GM21529 (cell line): ENCODE measurements at regions not wholly inside any gene's neighbourhood (a gene's known extent, or its start where the extent isn't known, plus 50 kb on each side); places are given as distances from the start of the nearest gene placed in this dataset.
A peak's percentile ranks its signal among the peaks of the same experiment; 100 is the strongest.
"Not testable (repeated sequence)": the region's sequence is repeated elsewhere in the genome, so short reads cannot be mapped to it uniquely, and the experiment has no call there.

Experiments
- ATAC-seq: cut with Tn5 transposase; IDR thresholded peaks from one replicate; pipeline ENCODE4 v1.9.1; 2021; ENCODE audit not compliant: unreplicated experiment

DNA sequence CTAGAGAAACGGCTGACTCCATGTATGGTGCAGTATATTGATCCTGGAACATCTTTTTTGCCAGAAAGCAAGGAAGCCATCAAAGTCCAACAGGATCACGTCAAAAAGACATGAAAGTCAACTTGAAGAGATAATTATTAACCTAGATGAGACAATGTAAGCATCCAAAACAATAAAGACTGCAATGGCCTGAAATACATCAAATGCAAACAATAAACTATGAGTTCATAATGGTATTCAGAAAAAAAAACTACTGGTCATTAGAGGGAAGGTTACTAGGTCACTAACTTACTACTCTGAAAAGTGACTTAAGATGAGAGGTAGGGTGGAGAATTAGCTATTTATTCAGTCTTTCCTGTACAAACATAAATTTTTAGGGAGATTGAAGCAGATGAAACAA lies 75.3 kb upstream of the OR4F16 start:
- not testable (repeated sequence) for ATAC-seq

DNA sequence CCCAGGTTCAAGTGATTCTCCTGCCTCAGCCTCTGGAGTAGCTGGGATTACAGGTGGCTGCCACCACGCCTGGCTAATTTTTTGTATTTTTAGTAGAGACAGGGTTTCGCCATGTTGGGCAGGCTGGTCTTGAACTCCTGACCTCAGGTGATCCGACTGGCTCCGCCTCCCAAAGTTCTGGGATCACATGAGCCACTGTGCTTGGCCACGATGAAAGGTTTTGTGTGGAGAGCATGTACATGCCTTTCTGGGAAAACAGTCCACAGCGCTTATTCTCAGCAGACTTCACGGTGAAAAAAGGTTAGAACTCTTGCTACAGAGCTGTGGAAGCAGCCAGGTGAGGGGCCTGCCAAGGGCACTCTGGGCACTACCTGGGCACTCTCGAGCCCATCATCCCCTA lies 85.0 kb upstream of the OR4F16 start:
- not testable (repeated sequence) for ATAC-seq

DNA sequence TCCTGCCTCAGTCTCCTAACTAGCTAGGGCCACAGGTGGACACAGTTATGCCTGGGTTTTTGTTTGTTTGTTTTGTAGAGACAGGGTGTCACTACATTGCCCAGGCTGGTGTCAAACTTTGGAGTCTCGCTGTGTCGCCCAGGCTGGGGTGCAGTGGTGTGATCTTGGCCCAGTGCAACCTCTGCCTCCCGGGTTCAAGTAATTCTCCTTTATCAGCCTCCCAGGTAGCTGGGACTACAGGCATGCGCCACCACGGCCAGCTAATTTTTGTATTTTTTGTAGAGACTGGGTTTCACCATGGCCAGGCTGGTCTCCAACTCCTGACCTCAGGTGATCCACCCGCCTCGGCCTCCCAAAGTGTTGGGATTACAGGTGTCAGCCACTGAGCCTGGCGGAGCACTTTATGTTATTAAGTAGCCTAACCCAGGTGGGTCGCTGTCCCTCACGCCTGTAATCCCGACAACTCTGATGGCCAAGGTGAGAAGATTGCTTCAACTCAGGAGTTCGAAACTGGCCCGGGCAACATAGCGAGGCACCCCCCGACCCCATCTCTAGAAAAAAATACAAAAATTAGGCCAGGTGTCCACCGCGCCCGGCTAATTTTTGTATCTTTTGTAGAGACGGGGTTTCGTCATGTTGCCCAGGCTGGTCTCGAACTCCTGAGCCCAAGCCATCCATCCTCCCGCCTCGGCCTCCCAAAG lies 91.2 kb upstream of the OR4F16 start:
- ATAC-seq, result not testable (repeated sequence)

DNA sequence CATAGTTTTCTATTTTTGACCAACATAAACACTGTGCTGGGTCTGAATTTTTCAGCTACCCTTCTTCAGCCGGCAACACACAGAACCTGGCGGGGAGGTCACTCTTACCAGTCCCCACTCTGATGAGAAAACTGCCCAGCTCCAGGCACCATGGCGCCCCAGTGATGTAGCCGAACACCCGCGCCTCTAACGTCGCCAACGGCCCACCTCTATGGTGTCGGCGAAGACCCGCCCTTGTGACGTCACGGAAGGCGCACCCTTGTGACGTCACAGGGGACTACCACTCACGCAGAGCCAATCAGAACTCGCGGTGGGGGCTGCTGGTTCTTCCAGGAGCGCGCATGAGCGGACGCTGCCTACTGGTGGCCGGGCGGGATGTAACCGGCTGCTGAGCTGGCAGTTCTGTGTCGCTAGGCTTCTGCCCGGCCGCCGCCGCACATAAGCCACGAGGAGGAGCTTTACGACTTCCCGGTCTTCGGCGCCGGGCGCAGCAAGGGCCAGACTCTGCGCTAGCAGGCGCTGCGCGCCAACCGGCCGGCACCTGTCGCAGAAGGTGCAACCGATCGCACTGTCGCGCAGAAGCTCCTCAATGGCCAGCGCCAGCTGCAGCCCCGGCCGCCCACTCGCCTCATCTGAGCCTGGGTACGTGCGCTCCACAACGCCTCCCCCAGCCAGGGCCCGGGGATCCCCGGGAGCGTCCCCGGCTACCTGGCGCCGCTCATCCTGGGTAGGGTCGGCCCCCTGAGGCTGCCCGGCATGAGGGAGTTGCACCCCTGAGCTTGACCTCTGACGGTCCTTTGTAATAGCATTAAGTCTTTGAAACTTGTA lies 92.2 kb upstream of the OR4F16 start:
- ATAC-seq, result peak; percentile 100

- ATAC-seq, result not testable (repeated sequence)
Measured at GRCh38 chr1:779621-780020, 93.2 kb upstream of the OR4F16 start.

GRCh38 chr1:788835-789234 lies 102.4 kb upstream of the OR4F16 start:
- ATAC-seq, result no peak

DNA sequence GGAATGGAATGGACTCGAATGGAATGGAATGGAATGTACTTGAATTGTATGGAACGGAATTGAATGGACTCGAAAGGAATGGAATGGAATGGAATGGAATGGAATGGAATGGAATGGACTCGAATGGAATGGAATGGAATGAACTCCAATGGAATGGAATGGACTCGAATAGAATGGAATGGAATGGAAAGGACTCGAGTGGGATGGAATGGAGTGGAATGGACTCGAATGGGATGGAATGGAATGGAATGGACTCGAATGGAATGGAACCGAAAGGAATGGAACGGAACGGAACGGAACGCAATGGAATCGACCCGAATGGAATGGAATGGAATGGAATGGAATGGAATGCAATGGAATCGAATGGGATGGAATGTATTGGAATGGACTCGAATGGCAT lies 103.2 kb upstream of the OR4F16 start:
- ATAC-seq, result not testable (repeated sequence)

GRCh38 chr1:790388-790930 lies 104.0 kb upstream of the OR4F16 start:
- ATAC-seq, result not testable (repeated sequence)

DNA sequence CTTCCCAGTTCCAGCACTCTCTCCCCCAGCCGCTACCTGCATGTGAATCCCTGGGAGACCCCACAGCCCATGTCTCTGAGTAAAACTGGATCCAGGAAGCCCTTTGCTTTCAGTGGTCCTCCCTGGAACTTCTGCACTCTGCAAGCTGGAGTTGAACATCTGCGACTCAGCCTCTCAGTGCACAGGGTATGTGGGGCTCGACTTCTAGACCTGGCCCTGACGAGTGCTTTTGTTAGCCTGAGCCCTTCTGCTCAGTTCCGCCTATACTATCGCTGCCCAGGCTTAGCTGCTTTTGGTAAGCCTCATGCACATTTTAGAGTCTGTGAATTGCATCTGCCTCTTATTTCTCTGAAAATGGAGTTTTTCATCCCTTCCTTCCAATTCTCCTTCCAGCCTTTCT lies 107.9 kb upstream of the OR4F16 start:
- ATAC-seq, result not testable (repeated sequence)

- not testable (repeated sequence) for ATAC-seq
Measured at GRCh38 chr1:794918-795584, 108.6 kb upstream of the OR4F16 start.

DNA sequence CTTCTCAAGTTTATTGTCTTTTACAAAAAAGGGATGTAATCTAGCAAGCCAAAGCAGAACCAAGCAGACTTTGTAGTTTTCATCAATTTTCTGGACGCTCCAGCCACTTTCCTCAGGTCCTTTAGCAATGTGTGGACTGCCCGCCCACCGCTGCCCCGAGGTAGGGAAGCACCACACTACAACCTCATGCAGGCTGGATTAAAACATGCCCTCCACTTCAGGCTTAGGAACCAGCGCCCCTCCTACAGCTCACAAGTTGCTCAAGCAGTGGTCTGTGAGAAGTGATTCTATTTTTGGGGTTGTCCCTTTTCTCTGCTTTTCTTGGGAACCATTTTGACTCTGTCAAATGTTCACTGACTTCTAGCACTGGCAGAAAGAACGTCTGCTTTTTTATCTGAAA lies 111.2 kb upstream of the OR4F16 start:
- not testable (repeated sequence) for ATAC-seq

DNA sequence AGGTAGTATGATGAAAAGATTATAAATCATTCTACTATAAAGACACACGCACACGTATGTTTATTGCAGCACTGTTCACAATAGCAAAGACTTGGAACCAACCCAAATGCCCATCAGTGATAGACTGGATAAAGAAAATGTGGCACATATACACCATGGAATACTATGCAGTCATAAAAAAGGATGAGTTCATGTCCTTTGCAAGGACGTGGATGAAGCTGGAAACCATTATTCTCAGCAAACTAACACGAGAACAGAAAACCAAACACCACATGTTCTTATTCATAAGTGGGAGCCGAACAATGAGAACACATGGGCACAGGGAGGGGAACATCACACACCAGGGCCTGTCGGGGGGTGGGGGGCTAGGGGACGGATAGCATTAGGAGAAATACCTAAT lies 113.9 kb upstream of the OR4F16 start:
- not testable (repeated sequence) for ATAC-seq

DNA sequence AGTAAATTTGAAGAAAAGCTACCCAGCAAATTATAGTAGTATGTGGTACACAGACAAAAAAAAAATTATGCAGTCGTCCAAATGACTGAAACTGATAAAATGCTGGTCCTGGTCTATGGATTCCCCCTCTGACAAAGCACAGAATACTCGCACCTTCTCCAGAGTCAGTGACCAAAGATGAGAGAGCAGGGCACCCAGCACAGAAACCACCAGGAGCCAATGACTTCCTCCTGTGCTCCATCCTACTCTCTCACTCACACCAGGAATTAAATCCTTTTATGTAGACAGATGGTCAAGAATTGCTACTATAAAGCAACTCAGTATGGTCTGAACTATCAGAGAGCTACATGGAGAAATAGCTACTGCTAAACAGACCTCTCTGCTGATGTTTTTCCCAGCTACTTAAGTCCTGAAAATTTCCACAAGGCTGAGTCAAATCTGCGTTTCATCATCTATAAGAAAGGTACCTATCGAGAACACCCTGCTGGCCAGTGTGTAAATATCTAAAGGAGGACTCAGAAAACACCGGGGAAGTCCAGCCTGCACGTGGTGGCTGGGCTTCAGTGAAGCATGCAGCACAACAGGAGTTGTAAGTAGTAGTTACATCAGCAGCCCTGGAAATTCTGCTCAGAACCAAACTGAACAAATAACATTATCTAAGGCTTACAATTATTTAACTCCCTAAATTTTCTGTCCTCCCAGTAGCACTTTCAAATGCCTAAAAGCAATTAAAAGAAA lies 118.1 kb upstream of the OR4F16 start:
- peak; percentile 87 for ATAC-seq

DNA sequence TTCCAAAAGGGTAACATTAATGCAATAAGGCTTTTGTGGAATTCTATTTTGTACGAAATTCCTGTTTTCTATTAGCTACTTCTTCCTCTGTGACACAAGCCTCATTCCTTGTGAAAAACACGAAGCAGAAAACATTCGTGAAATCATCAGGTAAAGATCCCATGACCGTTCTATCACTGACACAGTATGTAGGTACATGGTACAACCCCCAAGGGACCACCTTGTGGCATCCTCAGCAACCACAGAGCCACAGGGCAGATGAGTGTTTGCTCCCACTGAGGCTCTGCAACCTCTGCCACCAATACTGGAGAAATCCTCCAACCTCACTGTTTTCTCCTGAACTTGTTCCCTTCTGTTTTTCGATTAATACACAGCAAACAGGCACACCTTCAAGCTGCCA lies 118.4 kb upstream of the SAMD11 start:
- not testable (repeated sequence) for ATAC-seq

DNA sequence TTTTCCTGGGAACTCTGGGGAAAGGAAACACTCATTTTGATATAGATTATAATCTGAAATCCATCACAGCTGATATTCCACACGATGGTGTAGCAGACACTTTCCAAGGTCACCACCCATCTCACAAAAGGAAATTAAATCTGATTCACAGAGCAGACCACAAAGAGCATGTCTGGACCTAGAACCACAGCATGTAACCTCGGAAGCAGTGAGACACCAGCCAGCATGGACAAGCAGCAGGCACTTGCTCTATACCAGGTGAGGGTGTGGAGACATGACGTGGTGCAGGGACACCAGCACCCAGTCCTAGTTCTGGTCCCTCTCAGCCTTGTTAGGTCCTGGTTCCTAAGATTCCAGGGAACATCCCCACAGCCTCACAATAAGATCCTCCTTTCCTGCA lies 116.7 kb upstream of the SAMD11 start:
- not testable (repeated sequence) for ATAC-seq

DNA sequence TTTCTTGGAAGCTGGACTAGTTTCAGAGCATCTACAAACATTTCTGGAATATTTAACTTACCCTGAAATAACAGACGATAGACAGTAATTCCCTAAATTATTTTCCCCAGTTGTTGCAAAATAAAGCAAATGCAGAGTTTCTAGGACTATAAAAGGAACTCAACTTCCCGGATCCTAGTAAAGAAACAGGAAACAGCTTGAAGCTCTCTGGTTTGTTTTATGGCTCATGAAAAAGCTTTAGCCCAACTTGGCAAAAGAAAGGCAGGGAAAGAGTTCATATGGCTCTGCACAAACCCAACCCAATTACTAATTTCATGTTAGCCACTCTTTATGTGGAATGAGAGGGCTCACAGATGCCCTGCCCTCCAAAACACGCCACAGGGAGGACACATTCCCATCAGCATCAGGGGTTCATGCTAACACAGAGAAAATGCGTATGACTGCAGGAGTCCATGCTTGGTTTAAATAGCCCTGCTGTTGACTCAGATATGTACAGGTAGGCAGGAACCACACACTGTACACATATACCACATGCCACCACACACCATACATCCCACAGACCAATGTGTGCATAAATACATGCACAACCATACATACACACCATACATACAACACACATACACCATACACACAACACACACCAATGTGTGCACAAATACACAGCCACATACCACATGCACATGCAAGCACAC lies 115.9 kb upstream of the SAMD11 start:
- ATAC-seq, result not testable (repeated sequence)

DNA sequence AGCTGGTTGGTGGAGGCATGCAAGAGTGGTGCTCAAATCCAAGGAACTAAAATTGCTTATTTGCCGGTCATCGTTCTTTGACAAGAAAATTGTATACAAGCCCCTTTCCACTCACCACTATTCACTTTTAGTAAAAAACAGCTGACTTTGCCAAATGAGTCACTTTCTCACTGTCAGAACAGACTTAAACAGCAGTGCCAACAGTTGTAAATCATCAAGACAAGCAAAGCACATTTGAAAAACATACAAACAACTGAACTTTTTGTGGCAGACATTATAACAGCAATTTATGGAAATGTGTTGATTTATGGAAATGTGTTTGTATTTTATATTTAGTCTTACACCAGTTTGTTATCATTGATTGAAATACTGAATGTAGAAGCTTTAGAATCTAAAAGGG lies 112.8 kb upstream of the SAMD11 start:
- ATAC-seq, result not testable (repeated sequence)

- ATAC-seq, result not testable (repeated sequence)
Measured at GRCh38 chr1:812535-813127, 111.1 kb upstream of the SAMD11 start.

- ATAC-seq, result not testable (repeated sequence)
Measured at GRCh38 chr1:814543-814942, 109.2 kb upstream of the SAMD11 start.
